Hematopoietic multipotent progenitor cell (in vitro differentiated cells): ENCODE measurements at regions not wholly inside any gene's neighbourhood (a gene's known extent, or its start where the extent isn't known, plus 50 kb on each side); places are given as distances from the start of the nearest gene placed in this dataset.
"Not testable (repeated sequence)": the region's sequence is repeated elsewhere in the genome, so short reads cannot be mapped to it uniquely, and the experiment has no call there.

Experiments used
- DNase-seq, 3 donors: peaks; one replicate each; pipeline ENCODE4 v3.0.0-alpha.2; 2011 to 2015; ENCODE audit warnings: low read depth in 2 of 3, low spot score in 2 of 3

DNA sequence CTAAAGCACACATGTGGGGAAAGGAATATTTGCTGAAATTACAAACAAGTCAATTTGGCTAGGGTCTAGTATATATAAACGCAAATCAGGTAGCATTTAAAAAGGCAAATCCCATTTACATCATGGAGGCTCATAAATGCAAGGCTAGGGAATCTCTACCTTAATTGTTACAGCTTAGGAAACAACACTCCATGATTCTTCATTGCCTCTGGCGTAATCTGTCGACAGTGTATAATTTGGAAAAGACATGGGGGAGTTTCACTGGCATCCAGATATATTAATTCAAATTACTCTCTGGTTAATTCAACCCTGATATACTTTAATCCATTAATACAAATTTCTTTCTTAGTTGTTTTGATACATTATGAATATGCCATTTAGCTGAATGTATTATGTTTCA, 1630.2 kb upstream of the FLRT2 start:
- no peak for DNase-seq

DNA sequence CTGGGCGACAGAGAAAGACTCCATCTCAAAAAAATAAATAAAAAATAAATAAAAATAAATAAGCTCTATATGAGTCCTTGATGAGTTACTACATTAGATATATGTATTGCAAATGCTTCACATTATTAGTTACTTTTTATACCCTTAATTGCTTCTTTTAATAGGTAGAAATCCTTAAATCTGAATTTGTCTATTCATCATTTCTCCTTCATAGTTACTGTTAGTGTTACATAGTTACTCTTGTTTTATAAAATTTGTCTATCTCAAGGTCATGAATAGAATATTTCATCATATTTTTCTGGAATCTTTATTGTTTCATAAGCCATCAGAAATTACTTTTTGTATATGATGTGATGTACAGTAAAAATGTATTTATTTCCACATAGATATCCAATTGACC, 1624.8 kb upstream of the FLRT2 start:
- no peak for DNase-seq

DNA sequence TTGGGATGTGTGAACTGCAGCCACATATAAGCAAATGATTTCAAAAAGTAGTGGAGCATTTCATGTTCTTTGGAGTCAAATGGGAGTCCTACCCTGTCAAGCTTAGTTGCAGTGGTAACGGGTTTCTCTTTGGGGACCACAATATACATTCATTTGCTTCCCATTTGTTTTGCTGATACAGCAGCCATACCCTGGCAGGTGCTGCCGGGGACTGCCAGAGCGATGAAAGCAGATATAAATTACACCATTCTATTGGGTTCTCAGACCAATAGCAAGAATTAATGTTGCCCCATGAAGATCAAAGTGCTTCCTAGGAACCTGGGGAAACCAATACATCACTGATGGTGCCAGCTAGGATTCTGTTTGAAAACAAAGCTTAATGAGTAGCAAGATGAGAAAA, 1621.5 kb upstream of the FLRT2 start:
- DNase-seq = no peak

DNA sequence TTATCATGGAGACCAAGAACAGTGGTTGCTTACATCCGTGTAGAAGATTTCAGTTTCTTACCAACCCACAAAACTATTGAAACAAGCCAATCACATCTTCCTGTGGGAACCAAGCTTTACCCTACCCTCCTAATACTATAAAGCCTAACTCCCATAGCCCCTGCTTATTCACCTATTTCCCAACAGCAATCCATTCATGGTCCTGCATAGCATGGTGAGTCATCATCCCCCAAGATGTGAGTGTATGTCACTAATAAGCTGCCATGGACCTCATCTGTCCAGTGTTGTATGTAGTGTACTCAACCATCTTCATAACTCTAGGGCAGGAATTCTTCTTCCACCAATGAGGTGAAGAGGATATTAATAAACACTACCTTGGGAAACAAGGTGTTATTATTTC, 1620.4 kb upstream of the FLRT2 start:
- DNase-seq = no peak

DNA sequence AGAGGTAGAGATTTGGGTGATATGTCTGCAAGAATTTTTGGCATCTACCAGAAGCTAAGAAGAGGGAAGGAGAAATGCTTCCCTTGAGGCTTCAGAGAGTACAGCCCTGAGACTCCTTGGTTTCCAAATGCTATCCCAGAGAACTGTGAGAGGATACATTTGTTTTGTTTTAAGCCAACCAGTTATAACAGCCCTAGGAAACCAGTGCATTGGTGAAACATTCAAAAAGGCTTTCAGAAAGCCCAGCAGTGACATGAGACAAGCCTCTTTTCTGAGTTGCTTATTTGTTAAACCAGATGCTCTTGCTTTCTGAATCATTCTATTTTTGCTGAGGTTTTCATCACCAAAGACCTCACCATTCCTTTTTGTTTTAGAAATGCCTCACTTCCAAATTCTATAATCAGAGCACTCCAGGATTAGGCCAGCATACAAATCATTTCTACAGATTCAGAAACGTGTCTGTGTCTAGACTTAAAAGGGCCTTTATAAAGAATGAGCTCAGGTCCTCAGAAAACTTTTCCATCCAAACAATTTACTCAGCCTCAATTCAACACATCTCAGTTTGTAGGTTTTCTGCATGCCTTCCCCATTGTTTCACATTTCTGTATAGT, 1617.8 kb upstream of the FLRT2 start:
- DNase-seq = no peak

DNA sequence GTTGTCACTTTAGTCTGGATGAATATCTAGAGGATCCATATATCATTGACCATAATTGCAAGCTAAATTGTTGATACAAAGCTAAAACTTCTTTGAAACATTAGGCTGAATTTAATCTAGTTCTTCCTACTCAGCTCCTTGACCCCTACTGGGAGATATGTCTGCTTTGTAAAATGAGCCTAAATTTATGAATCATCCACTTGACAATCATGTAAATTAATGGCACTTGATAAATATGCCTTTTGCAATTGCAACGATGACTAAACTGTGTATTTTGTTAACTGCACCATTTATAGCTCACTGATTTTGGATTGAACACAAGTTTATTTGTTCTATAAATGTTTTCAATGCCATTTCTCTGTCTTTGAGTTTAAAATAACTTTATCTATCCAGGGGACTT, 1616.5 kb upstream of the FLRT2 start:
- no peak for DNase-seq

DNA sequence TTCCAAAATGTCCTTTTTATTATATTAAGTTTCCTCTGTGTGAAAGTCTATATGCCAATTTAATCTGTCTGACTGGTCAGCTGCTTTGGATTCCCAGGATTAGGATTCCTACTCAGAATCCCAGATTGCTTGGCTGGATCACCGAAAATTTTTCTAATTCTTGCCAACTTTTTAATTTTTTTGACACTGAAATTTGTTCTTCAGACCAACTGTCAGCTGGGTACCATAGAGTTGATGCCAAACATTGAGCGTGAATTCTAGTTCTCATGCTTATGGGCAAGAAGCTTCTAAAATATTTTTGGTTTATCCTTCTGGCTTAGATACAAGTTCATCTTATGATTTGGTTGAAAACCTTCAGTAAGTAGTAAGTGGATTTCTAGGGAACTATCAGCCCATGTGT, 1611.4 kb upstream of the FLRT2 start:
- DNase-seq = no peak

DNA sequence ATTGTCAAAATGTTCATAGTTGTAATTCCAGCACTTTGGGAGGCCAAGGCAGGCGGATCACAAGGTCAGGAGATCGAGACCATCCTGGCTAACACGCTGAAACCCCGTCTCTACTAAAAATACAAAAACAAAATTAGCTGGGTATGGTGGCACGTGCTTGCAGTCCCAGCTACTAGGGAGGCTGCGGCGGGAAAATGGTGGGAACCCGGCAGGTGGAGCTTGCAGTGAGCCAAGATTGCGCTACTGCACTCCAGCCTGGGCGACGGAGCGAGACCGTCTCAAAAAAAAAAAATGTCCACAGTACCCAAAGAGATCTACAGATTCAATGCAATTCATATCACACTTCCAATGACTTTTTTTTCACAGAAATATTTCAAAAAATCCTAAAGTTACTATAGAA, 1610.3 kb upstream of the FLRT2 start:
- not testable (repeated sequence) for DNase-seq

DNA sequence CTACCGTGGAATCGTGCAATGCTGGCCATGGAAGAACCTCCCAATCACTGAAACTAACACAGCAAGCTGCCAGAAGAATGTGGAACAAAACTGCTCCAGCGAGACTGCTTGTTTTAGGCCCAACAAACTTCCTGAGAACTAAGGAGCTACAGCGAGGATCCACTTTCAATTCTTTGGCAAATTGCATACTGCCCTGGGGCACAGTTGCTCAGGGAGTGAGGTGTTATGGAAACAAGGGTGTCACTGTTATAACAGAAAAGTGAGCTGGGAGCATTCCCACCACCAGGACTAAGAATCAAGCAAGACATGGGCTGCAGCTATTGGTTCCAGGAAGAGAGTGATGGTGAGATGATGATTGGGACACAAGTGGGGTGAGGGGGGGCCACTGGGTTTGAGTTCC, 1606.1 kb upstream of the FLRT2 start:
- no peak for DNase-seq

DNA sequence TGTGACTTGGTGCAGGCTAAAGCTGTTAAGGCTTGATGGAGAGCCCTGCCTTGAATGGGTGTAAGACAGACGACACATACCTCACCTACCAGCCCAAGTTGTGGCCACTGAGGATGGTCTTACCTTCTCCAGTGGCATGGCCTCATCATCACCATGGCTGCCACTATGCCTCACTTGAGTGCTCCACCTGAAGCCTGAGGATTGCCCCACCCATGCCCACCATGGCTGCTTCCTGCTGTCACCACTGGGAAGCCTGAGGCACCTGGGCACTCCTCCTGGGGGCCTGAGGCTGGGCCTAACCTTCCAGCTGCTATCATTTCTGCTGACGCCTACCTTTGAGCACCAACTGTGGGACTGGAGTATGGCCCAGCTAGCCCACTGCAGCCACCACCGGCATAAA, 1605.7 kb upstream of the FLRT2 start:
- DNase-seq = no peak

DNA sequence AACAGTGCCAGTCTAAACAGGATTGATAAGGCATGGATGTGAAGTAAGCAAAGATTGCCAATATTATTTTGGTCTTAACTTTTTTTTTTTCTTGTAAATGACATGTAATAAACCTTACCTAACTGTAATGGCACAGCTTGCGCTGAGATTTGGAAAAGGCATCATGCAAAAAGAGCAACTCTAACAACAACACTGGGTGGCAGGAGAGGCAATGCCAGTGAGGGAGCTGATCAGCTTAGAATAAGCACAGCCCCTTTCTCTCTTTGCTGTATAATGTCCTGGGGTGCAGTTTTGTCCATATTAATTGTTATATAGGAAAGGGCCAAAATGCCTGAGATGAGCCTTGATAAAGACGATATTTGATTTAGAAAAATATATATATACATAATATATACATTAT, 1589.7 kb upstream of the FLRT2 start:
- no peak for DNase-seq

DNA sequence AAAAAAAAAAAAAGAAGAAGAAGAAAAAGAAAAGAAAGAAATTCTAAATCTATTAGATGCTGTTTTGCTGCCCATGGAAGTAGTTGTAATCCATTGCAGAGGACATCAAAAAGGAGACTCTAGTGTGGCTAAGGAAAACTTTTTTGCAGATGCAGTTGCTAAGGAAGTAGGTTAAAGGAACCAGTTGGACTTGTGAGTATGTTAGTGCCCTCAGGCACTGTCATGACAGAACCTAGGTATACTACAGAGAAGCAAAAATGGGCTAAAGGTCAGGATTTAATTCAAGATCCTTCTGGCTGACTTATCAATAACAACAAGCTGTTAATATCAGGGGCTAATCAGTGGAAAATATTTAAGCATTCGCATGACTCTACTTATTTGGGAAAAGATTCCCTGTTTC, 1571.6 kb upstream of the FLRT2 start:
- no peak for DNase-seq

DNA sequence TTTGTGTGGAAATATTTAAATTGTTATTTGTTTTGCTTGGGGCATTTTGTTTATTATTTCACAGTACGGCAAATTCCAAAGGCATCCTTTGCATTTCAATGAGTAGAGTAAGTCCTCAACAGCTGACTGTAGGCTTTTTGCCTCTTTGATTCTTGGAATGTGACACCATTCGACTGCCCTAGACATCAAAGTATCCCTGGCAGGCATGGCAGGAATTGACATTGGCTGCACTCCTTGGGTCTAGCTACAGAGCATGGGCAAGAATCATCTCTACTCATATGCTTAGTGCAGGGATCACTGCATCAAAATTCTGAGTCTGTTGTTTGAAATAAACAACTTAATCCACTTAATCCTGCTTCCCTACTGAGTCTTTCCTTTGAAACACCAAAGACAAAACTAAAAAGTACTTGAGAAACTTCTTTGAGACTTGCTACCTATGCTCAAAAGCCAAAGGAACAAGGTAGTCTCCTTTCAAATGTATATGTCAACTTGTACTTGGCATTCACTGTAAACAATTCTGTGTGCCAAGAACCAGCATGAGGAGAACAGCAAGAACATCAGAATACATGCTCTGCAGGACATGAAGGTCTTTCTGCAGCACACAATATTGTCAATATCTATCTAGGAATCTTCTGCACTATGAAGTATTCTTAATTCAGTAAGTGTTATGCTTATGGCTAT, 1569.0 kb upstream of the FLRT2 start:
- DNase-seq = no peak

DNA sequence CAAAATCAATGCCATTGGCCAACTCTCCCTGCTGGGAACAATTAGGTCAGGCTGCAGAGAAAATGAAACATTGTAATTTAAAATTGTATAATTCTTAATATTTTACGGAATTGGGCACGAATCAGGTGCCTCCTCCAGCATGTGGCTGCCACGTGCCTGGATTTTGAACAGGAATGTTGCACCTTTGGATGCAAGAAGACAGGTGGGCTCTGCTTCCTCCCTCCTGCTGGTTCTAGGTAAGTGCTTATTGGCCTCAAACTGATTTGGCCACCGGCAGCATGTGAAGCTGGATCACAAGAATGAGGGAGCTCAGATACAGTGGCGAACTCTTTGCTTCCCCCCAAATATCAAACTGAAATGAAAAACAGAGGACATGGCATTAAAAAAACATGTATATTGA, 1559.9 kb upstream of the FLRT2 start:
- DNase-seq = no peak

DNA sequence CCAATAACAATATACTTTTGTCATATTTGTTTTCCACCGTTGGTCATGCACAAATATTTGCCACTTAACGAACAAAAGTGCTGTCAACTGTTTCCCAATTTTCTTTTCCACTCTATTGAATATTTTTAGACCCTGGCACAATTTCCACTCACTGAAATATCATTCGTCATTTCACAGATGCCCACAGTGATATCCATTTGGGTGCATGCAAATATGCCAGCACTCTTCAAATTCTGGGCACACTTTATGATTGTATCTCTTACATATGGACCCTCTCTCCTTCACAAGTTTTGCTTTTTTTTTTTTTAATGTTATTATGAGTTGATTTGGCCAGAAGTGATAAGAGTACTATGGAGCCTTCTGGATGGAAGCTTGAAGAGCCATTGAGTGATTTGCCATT, 1557.3 kb upstream of the FLRT2 start:
- DNase-seq = no peak

DNA sequence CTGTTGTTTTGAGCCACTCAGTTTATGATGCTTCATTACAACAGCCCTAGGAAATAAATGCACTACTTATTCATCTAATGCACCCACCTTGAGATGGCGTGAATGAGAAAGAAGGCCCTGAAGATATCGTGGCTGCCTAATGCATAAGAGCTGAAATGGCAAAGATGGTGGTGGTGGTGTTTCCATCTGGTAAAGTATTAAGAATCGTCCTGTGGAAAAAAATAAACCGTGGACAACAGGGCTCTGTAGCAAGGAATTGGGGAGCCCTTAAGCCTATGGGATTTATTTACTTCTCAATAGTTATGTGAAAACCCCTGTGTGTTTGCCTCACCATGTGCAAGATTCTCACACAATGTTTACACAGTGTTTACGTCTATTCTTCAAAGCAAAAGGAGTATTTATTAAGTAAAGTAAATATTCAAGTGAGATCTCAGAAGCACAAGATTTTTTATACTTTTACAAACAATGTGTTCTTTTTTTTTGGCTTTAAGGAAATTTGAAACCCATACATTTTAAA, 1555.2 kb upstream of the FLRT2 start:
- no peak for DNase-seq

DNA sequence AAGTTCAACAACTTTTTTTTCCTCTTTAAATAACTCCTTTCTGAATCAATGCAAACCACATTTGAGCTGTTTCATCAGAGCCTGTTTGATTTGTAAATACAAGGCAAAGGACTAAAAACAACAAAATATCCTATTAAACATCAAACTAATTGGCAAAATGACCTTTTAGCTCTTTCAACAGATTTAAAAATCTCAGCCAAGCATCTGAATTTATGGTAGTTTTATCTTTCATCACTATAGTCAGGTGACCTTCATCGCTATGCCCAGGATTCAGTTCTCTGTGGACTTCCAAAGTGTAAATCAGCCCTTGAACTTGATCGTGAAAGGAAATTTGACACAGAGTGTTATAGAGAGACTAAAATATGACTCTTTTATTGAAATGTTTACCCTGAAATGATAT, 1554.5 kb upstream of the FLRT2 start:
- DNase-seq = no peak

DNA sequence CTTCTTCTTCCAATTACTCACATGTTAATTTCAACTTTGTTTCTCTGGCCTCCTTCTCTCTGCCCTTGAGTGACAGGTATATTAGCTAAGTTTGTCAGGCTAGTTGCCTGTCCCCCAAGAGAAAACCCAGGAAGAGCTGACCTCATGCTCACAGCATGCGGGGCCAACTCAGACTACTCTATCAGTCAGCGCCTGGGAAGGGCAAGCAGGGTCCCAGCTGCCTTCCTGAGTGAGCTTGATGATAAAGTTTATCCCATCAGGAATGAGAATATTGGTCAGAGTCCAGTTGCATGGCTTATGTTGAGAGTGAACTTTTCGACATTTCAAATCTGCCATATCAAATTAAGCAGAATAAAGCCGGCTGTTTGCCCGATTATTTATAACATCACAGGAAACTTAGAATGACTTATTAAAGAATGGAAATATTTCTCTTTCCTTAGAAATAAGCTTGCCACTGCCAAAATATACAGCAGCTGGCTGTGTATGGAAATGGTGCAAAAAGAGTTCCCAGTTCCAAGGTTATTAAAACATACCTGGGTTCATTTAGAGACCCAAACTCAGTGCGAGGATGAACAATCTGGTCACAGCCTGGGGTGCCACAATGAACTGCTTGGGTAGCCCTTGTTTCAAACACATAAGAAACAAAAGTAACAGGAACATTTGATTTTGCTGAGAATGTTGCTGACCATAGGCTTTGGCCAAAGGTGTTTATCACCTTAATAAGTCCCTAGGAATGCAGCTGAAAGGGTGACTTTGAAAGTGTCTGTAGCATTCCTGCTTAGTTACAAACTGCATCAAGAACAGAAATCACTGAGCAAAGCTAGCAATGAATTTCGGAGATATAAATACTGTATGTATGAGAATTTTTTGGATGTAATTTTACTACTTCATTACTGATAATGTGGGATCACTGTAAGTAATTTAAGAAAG, 1553.8 kb upstream of the FLRT2 start:
- DNase-seq = no peak

DNA sequence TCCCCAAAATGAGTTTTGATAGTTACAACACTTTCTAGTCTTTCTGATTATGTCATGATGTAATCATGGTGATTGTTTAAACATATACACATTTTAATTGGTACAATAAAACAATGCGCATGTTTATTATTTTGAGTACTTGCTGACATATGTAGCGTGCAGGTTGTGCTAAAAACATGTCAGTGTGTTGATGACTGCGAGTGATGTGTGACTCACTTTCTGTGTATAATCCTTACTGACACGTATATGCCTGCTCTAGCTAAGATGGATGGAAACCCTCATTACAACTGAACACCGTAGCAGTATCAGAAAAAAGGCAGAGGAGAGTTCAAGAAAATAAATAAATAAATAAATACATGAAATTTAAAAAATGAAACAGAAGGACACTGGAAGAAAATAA, 1552.4 kb upstream of the FLRT2 start:
- DNase-seq = no peak

DNA sequence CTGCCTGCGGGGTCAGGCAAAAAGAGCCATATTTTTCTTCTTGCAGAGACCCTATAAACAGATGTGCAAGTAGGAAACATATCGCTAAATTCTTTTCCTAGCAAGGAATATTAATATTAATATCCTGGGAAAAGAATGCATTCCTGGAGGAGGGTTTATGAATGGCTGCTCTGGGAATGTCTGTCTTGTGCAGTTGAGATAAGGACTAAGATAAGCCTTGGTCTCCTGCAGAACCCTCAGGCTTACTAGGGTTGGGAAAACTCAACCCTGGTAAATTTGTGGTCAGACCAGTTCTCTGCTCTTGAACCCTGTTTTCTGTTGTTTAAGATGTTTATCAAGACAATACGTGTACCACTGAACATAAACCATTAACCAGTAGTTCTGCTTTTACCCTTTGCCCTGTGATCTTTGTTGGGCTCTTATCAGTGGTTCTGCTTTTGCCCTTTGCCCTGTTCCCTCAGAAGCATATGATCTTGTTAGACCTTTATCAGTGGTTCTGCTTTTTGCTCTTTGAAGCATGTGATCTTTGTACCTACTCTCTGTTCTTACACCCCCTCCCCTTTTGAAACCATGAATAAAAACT, 1548.2 kb upstream of the FLRT2 start:
- DNase-seq = not testable (repeated sequence)

DNA sequence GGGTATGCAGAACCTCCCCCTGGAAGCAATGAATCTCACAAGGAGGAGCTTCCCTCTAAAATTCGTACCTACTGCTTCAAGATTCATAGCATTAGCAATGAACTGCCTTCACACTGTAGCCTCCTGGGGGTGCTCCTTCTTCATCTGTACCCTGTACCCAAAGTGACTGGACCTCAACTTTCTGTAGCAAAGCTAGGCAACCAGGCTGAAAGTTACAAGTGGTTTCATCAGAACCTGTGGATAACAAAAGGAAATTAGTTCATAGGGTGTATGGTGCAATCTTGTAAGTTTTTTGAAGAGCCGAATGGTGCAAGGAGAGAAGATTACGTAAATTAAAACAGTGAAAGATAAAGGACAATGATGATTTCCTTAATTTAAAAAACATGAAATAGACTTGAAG, 1541.7 kb upstream of the FLRT2 start:
- no peak for DNase-seq
